HG03097 (cell line): ENCODE measurements at regions not wholly inside any gene's neighbourhood (a gene's known extent, or its start where the extent isn't known, plus 50 kb on each side); places are given as distances from the start of the nearest gene placed in this dataset.
"Not testable (repeated sequence)": the region's sequence is repeated elsewhere in the genome, so short reads cannot be mapped to it uniquely, and the experiment has no call there.

ENCODE experiments used
- ATAC-seq: cut with Tn5 transposase; IDR thresholded peaks from one replicate; pipeline ENCODE4 v1.9.1; 2021; ENCODE audit not compliant: unreplicated experiment, low FRiP score

DNA sequence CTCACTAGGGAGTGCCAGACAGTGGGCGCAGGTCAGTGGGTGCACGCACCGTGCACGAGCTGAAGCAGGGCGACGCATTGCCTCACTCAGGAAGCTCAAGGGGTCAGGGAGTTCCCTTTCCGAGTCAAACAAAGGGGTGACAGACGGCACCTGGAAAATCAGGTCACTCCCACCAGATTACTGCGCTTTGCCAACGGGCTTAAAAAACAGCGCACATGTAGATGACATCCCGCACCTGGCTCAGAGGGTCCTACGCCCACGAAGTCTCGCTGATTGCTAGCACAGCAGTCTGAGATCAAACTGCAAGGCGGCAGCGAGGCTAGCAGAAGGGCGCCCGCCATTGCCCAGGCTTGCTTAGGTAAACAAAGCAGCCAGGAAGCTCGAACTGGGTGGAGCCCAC lies 428.5 kb upstream of the SLC39A10 start:
- not testable (repeated sequence) for ATAC-seq

DNA sequence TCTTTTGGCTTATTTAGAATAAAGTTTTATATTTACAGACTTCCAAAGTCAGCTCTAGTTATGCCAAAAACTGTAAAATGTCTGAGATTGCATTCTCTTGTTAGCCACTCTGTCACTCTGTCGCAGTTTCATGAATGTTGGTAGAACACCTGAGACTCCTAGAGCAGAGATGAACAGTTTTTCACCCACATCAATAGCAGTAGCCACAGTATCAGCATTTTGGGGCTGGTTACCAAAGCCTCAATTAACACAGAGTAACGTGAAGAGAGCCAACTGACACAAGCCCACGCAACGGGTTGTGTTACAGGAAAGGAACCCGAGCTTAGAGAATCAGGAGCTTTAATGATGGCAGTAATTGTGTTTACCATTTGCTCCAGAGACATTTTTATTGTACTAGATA lies 443.0 kb upstream of the SLC39A10 start:
- no peak for ATAC-seq

DNA sequence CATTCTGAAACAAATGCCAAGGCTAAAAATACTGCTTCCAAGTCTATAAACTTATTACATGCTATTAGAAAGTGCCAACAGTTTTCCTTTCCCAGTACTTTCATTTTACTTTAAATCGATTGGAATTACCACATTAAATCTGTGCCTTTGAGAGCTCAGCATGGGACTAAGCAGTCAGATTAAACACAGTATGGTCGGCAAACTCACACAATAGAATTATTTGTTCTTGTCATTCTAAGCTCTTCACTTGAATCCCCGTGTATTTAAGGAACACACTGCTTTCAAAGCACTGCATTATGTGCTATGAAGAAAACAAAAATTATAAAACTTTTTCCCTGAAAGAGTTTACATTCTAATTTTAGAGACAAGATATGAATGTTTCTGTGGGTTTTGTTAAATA lies 444.4 kb upstream of the SLC39A10 start:
- no peak for ATAC-seq

DNA sequence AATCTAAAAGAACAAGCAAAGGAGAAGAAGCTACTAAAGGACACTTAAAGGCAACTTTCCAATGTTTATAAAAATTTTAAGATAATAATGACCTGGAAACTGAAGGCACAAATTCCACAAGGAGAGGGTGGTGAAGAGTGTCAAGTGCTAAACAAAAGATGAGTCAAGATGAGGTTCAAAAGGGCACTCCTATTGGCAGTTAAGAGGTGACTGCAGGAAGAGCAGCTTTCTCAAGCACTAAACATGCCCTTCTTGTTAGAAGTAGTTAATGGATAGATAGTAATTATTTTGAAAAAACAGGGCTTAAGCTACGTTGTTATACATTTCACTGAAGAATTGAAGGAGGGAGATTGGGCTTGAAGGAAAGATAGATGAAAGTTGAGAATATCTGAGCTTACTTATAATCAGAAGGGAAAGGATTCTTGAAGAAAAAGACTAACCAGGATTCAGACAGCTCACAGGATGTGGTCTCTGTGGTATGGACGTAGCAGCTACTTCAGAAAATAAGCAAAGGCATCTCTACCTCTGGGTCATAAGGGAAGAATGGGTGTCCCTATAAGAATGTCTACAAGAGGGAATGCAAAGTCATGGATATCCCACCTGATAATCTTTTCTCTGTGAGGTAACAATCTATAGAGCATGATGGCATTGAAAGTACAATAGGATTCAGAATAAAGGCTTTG lies 454.7 kb upstream of the SLC39A10 start:
- ATAC-seq = no peak

DNA sequence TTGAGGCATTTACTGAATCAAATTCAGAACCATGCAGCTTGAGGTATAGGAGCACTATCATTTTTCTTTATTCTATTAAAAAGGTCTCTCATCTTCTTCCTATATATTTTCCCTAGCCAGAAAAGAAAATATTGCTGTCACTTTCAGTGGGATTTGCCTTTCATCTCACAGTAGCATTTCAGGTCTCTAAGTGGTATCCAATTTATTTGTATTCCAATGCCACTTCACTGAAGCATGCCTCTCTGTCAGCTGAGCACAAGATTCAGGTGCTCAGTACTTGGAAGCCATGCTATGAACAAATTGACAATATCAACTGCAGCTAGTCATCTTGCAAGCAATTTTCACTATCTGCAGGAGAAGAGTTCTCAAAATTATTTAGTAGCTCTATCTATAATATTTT lies 457.2 kb upstream of the SLC39A10 start:
- ATAC-seq = no peak

DNA sequence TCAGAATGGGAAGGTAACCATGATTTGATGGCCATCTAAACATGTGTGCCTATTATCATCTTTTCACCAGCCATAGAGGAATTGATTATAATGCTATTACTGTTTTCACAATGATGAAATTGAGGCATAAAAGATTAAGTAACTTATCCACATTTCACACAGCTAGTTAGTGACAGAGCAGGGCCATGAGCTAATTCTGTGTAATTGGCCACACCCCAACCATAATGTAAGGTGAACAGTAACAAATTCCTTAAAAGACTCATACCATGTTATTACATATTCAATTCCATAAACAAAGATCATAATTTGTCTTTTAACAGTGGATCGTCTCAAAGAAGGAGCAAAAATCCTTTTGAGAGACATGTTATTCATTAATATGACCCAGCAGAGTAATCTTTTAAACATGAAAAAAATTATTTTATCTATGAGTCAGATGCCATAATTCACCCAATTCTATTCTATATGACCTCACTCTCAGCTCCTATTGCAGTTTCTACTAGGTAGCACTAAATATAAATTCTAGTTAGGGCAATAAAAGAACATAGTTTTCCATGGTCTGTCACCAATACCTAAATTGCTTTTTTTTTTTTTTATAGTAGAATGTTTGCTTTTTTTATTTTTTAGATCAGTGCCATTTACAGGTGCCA lies 475.8 kb upstream of the SLC39A10 start:
- no peak for ATAC-seq

DNA sequence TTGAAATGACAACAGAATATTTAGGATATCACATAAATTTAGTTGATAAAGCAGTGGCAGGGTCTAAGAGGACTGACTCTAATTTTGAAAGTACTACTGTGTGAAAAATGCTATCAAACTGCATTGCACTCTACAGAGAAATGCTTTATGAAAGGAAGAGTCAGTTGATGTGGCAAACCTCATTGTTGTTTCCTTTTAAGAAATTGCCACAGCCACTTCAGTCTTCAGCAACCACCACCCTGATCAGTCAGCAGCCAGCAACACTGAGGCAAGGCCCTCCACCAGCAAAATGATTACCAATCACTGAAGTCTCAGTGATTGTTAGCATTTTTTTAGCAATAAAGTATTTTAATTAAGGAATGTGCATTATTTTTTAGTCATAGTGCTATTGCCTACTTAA lies 488.7 kb upstream of the SLC39A10 start:
- ATAC-seq = no peak

DNA sequence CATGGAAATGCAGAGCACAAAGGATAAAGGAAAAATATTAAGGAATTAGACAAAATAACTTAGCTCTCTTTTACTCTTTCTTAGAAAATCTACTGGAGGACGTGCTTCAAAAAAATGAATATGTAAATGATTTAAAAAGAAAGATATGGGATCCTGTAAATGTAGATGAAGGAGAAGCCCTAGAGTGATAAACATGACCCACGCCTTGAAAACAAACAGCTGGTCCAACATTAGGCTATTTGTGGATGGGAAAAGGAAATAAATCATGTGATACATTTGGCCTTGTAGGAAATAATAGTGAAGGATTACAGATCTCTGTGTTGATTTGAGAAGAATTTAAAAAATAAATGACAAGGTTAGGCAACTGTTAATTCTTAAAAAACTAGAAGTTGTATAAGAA lies 492.1 kb upstream of the SLC39A10 start:
- no peak for ATAC-seq

DNA sequence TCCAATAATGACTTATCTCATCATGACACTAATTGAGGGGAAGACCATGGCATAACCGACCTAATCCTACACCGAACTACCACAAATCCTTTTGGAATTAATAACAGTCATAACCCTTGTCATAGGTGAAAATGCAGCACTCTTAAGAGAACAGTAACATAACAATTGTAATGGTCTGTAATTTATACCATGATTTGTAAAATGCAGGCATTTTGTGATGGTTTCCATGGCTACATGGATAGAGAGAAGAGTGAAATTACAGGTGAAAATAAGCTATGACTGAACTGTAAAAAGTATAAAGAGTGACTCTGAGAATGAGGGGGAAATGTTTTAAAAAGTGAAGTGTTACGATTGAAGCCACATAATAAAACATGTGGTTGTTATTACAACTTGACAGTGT lies 494.1 kb upstream of the SLC39A10 start:
- no peak for ATAC-seq

DNA sequence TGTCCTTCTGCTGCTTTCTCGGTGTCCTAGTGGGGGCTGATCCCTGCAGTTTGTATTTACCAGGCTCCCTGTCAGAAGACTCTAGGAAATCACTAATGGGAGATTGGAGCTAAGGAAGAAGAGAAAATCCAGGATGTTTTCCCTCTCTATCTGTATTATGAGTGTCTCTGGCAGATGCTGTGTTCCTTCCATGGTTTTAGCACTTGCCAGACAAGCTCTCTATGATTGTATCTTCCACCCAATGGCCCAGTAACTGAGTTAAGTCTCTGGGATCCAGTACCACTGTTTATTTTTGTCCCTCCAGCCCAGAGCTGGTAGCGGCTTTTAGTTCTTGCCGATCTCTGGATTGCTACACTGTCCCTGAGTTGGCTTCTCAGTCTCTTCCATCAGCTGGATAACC lies 494.8 kb upstream of the SLC39A10 start:
- ATAC-seq = no peak

DNA sequence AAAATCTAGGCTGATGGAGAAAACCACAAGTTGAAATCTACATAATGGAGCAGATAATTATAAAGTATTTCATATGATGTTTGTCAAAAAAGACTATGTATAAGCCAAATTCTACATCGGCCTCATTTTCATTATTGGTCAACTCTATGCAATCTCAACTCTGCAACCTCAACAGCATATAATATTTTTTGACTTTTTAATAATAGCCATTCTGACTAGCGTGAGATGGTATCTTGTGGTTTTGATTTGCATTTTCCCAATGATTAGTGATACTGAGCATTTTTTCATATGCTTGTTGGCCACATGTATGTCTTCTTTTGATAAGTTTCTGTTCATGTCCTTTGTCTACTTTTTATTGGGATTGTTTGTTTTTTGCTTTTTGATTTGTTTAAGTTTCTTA lies 496.1 kb upstream of the SLC39A10 start:
- no peak for ATAC-seq

DNA sequence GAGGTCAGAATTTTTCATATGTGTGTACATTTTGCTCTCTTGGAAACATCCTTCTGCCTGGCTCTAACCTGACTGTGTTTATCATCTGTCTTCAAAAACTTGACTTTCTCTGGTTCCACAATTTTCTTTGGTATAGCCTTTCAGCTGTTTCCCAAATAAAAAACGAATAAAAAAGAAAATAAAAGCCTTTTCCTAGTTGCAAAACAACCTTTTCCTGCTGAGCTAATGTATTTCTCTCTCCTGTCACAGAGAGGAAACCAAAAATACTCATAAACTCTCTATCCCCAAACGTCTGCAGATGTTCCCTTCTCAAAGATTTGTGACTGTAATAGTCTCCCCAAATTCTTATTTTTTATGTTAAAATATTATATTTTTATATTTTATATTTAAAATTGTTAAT lies 505.3 kb upstream of the SLC39A10 start:
- ATAC-seq = no peak

DNA sequence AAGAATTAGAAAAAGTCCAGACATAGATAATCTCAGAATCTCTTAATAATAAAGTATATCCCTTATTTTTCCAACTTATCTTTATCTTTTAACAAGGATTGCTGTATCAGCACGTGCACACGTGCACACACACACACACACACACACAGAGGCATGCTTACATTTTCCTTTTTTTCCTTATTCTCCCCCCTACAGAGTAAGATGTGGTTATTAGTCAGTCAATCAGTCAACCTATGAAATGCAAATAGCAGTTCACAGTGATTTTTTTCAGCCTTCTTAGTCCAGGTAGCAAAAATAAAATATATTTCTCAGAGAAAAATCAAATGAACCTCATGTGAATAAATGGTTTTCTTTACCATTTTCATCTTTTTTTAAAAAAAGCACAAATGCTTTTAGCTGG lies 506.2 kb upstream of the SLC39A10 start:
- ATAC-seq = no peak

DNA sequence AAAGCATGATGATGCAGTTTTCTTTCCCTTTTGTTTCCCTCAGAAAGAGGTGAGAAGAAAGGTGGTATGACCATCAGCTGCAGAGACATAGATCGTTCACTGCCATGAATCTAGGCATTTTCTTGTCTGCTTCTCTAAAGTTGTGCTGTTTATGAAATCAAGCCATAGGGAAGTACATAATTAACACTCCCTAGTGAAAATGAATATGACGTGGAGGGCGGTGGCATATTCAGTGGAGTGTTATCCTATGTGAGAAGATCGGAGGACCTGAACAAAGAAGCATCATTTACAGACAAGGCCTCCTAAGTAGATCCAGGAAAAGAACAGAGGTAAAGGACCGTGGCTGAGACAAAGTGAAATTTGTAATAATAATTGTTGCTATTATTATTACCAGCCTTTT lies 509.0 kb upstream of the SLC39A10 start:
- ATAC-seq = no peak

DNA sequence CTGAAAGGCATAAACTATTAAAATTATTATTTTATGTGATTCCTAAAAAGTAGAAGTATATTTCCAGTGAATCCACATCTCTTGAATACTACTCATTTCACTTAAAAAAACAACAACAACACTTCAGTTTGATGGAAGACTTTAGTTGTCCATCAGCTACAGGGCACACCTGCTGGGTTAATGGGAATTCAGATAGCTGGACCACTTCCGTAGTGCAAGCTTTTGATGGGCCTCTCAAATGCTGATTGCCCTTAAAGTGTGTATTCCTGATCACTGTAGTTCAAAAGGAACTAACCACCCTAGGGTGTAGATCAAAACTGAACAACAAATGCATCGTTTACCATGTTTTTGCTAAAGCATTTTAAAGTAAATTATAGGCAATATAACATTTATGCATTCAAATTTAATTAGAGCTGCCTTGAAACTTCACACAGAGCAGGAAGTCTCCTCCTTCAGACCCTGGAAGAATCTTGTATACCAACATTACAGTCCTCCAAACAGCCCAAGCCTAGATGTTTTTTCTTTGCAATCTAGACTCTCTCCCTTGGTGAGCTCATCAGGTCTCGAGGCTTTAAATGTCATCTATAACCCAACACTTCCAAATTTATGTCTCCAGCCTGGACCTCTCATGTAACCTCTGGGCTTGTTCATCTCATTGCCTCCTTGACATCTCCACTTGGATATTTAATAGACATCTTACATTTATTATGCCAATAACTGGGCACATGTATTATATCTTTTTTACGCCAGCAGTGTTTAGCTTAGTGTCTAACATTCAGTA lies 510.1 kb upstream of the SLC39A10 start:
- no peak for ATAC-seq

DNA sequence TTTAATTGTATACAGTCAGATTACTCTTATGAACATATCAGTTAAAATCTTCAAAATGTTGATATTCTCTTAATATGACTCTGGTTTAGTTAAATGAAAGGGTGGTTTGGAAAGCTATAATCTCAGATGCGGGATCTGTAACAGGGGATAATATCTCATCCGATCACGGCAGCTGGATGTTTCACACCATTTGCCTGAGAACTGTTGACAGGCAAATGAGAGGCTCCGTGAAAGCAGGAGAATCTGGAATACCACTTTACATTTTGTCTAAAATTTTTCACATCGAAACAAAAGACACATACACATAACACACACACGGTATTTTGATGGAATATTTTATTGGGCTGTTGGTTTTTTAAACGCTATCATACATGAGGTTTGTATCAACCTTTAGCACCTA lies 518.6 kb upstream of the SLC39A10 start:
- no peak for ATAC-seq

DNA sequence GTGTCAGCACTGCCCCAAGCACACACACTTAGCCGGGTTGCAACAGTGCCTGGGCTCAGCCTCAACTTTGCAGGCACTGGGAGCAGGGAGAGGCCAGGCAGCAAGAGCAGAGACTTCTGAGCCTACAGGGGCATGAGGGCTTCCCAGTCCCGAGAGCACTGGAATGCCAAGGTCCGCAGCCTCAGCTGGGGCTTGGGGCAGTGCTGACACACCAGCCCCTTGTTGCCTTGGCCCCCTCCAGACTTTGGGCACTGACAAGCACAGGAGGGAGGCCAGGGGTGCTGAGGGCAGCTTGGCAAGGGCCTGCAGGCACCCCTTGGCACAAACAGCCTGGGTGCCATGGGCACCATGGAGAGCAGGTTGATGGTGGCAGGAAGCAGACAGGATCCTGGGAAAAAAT lies 531.1 kb upstream of the SLC39A10 start:
- ATAC-seq = not testable (repeated sequence)

DNA sequence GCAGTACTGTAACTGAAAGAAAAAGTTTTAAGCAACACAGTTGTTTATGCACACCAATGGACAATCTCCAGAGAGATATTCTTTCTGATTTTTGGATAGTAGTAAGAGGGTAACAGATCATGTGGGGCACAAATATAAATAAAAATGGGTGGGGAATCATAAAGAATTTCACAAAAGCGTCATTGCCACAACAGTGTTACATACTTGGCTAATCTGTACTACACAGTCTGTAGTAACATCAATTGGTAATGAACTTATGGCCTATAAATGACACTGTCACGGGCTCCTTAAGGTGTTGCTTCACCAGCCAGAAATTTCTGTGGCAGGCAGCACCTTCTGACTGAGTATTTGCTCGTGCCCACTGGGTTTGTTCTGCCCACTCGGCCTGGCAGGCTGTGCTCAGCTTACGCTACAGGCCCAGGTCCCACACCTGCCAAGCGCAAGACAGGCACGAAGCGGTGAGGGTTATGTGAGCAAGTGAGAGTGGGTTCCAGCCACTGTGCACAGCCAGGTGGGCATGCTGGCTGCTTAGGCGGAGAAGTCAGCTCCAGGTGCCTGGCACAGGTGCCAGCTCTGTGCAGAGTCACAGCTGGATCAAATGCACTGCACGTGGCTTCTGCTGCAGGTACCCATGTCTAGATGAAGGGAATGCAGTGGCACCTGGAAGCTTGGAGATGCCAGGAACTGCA lies 532.5 kb upstream of the SLC39A10 start:
- ATAC-seq = no peak

DNA sequence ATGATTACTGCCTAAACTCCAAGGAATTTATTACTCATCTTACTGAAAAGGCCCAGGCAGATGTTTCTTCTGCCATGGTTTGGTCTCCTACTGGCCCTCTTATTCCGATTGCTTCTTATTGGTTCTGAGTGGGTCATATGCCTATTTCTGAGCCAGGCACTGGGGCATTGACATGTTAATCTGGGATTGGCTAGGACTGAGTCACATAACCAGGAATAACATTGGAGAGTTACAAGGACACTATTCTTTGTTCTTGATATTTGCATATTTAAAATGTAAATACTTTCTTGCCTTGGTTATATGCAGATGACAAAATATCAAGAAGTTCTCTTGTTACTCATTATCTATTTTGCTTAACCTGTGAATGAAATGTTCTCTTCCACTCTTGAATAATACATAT lies 534.4 kb upstream of the SLC39A10 start:
- no peak for ATAC-seq

DNA sequence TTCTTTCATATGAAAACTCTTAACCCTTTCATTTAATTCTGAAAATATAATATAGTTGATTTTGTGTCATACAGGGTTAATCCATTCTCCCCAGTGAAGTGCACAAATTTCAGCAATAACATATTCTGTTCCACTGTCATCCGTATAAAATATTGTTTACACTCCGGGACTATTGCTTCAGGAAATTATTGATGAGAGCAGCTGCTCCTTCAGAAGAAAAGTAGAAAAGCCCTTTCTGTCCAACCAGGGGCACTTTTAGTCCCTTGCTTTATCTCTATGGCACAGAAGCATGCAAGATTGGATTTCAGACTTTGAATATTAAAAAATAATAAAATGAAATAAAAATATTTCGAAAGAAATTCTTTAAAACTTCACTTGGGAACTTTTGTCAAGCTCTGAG lies 535.7 kb upstream of the SLC39A10 start:
- no peak for ATAC-seq

DNA sequence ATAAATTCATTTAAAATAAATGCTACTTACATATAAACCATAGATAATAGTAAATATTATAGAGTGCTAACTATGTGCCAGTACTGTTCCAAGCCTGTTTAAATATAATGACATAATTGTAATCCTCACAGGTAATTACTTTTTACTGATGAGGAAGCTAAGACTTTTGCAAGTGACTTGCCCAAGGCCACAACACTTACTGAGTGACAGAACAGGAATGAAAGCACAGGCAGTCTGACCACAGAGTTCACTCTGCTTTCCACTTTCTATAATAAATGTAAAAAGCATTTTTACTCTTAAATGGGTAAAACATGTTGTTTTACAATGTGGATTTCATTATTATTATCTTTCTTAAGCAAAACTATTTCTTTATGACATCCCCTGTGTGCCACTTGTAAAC lies 537.8 kb upstream of the SLC39A10 start:
- no peak for ATAC-seq
